SIG-M5 treated with dmso at 0.1 percent for 504 hours (cell line): ENCODE measurements at regions not wholly inside any gene's neighbourhood (a gene's known extent, or its start where the extent isn't known, plus 50 kb on each side); places are given as distances from the start of the nearest gene placed in this dataset.
"Not testable (repeated sequence)": the region's sequence is repeated elsewhere in the genome, so short reads cannot be mapped to it uniquely, and the experiment has no call there.

Experiments used
- DNase-seq: peaks from one replicate; lab custom pipeline; 2025; ENCODE audit not compliant: unreplicated experiment; lab: John Stamatoyannopoulos, UW

DNA sequence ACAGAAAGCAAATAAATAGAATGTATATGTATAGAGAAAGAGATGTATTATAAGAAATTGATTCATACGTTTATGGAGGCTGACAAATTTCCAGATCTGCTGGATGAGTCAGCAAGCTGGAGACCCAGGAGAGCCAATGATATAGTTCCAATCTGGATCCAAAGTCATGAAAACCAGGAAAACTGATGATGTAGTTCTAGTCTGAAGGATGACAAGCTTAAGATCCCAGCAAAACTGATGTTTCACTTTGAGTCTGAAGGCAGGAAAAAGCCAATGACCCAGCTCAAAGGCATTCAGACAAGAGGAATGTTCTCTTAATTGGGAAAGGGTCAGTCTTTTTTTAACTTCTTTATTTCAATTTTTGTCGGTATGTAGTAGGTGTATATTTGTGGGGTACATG lies 102.6 kb downstream of the LHFPL1 start:
- no peak for DNase-seq

DNA sequence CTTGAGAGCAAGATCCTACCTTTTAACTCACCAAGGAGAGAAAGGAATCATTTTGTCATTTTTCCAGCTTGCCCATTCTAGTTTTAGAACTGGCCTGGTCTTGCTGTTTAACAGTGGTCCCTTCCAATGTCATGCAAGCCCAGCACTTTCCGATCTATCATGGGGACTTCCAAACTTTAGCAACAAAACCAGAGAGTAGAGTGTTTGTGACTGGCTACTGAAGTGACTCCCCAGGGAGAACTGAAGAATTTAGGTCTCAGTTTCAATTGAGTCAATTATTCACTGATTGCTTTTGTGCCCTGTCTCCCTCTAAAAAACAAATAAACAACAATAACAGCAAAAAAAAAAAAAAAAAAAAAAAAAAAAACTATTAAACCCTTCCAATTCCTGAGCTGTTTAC lies 108.3 kb downstream of the LHFPL1 start:
- DNase-seq, result no peak

GRCh38 chrX:112555831-112556230 lies 123.9 kb downstream of the LHFPL1 start:
- DNase-seq, result no peak

- no peak for DNase-seq
These were observed 134.7 kb downstream of the LHFPL1 start for GRCh38 chrX:112545051-112545450.

- DNase-seq, result no peak
These were observed 143.2 kb downstream of the LHFPL1 start for GRCh38 chrX:112536544-112536943.

DNA sequence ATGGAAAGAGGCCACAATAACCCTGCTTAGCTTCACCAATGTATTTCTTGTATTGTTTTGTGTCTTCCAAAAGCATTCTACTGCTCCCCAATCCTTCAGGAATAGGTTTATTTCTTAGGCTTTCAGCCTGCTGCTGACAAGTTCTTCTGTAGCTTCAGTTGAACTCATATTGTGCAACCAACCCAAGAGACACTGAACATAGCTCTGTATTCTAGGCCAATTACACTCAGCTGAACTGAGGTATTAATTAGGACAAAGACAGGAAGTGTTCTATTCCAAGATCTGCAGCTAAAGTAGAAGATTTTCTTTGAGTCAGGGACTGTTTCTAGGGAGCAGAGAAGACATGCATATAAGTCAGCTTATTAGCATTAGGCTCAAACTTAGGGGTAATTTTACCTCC lies 151.8 kb downstream of the LHFPL1 start:
- DNase-seq, result no peak

- no peak for DNase-seq
These were observed 158.1 kb downstream of the LHFPL1 start for GRCh38 chrX:112521676-112522075.

- no peak for DNase-seq
These were observed 159.6 kb downstream of the LHFPL1 start for GRCh38 chrX:112520124-112520523.

GRCh38 chrX:112513154-112513553 lies 166.6 kb downstream of the LHFPL1 start:
- DNase-seq, result no peak

GRCh38 chrX:112512509-112512908 lies 167.2 kb downstream of the LHFPL1 start:
- no peak for DNase-seq

DNA sequence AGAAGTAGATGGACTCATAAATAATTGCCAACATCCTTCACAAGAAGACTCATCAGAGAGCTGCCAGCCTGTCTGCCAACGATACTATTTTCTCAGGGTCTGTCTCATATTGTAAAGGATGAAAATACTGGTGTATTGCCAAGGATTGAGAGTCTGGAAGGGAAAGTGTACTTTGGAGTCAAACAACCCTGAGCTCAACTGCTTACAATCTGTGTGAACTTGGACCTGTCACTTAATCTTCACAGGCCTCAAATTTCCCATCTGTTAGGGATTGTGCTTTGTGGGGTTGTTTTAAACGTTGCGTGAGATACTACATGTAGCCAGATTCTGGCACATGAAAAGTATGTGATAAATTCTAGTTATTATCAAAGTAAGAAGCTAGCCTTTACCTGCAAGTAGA lies 169.1 kb downstream of the LHFPL1 start:
- no peak for DNase-seq

GRCh38 chrX:112477653-112478052 lies 202.1 kb downstream of the LHFPL1 start:
- no peak for DNase-seq

GRCh38 chrX:112473654-112474053 lies 206.1 kb downstream of the LHFPL1 start:
- DNase-seq, result no peak

DNA sequence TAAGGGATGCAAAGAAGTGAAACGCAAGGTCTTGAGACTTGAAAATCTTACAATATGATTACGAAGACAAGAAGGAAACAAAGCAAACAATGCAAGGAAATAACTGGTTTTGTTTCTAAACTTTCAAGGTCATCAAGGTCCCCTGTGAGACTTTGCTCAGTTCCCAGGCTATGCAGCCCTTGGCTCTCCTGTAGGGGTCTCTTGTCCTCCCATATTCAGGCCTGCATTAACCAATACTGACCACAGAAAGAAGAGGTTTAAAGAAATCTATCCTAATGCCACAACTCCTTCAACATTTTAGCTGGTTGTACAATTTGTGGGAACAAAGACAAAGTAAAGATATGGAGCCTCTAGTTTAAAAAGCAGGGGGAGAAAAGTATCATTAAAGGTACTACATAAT lies 209.2 kb downstream of the LHFPL1 start:
- no peak for DNase-seq

GRCh38 chrX:112461949-112462450 lies 217.7 kb downstream of the LHFPL1 start:
- DNase-seq, result not testable (repeated sequence)

DNA sequence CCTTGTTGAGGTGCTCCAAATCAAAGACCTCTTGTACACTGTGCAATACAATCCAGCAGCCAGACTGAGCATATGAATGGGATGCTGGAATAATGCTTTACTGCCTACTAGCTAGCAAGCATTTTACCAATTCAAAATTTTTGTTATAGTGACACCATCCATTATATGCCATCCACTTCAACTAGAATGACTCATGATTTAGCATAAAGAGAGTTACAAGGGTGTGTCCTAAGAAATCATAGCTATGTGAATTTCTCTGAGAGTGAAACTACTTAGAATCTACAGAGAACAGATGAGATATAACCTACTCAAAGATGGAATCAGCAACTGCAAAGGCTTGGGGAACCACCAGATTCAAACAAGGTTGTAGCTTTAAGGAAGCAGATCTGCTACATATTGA lies 221.9 kb downstream of the LHFPL1 start:
- no peak for DNase-seq

- DNase-seq, result no peak
These were observed 228.9 kb downstream of the LHFPL1 start for GRCh38 chrX:112450810-112451209.

DNA sequence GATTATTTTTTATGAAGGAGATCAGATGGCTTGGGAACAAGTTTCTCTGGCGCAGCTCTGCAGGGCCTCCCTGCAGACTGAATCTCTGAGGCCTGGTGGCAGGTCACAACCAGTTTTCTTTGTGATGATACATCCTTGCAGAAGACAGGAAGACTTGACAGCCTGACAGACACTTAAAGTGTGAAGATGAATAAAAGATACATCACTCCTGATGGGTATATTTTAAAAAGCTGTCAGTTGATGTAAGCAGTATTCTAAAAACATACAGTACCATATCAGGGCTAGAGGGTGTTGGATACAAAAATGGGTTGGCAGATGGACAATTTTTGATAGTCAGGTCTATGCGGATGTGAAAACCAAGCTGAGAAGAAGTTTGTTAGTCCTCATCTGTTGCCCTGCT lies 239.5 kb downstream of the LHFPL1 start:
- no peak for DNase-seq

GRCh38 chrX:112424166-112424565 lies 255.6 kb downstream of the LHFPL1 start:
- no peak for DNase-seq

DNA sequence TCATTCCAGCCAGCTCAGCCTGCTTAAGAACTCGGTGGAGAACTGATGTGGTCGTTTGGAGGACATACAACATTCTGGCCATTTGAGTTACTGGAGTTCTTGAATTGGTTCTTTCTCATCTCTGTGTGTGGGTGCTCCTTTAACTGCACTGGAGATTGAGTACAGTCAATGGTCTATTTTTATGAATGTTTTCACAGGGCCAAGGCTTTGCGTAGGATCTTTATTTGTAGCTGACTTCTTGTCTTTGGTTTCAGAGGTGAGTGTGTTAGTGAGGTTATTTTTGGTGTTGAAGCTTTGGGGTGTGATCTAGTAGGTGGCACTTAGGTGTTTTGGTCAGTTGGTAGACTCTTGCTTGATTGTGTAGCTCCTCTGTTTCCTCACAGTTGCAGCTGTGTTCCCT lies 288.4 kb downstream of the LHFPL1 start:
- no peak for DNase-seq

DNA sequence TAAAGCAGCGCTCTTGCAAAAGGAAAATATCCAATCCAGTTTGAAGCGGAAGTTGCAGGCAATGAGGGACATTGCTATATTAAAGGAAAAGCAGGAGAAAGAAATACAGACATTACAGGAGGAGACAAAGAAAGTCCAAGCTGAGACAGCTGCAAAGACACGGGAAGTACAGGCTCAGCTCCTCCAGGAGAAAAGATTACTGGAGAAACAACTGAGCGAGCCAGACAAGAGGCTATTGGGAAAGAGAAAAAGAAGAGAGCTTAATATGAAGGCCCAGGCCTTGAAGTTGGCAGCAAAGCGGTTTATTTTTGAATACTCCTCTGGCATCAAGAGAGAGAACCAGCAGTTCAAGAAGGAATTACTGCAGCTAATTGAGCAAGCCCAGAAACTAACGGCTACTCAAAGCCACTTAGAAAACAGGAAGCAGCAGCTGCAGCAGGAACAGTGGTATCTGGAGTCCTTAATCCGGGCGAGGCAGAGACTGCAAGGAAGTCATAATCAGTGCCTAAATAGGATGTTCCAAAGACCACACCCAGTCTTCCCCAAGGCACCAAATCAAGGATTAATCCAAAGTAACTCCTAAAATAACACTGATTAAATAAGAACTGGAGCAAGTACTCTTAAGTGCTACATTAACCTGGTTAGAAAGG lies 298.0 kb downstream of the LHFPL1 start:
- DNase-seq, result not testable (repeated sequence)

GRCh38 chrX:112380541-112381278 lies 298.1 kb upstream of the TRPC5 start:
- no peak for DNase-seq

DNA sequence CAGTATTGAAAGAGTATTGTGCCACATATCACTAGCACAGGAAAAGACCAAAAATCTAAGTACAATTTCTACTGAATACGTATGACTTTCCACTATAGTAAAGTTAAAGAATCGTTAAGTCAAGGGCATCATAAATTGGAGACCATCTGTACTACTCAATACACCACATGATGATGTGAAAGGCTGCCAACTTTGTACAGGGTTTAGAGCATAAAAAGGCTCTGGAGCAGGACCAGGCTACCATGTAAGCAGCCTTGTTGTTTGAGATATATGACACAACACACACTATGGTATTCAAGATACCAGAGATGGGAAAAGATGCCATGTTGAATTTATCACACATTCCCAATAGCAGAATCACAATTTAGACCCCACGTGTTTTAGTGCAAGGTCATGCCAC lies 294.9 kb upstream of the TRPC5 start:
- no peak for DNase-seq
